ENCODE measurements at regions not wholly inside any gene's neighbourhood (a gene's known extent, or its start where the extent isn't known, plus 50 kb on each side); places are given as distances from the start of the nearest gene placed in this dataset.

- Histone ChIP-seq H3K9ac (no peak overlapping the region), H3K4me3 (ENCODE audit: low read depth in 2 of 2, low read length in 1 of 2) (no peak overlapping the region), H4K20me1 (ENCODE audit: insufficient read depth) (no peaks in the 10 kb centered on the region), H3K79me2 (ENCODE audit: insufficient read depth) (no peaks in the 10 kb centered on the region), H3K9me3 (no peaks in the 10 kb centered on the region), H3F3A (replicated peaks; ENCODE audit: insufficient read depth) (no peaks in the 10 kb centered on the region), H3K27ac (ENCODE audit: low read depth in 2 of 2, low read length in 1 of 2) (no peak overlapping the region), H3K9me2 (no peaks in the 10 kb centered on the region), H3K36me3 (replicated peaks in 1 of 2; ENCODE audit: control insufficient read depth in 1 of 2, insufficient read depth in 2 of 2, low read length in 1 of 2) (no peaks in the 10 kb centered on the region), H3K4me2 (no peak overlapping the region), H2AFZ (ENCODE audit: low read depth) (no peak overlapping the region), H3K4me1 (ENCODE audit: control insufficient read depth in 1 of 2, insufficient read depth in 2 of 2, low read depth in 1 of 2, low read length in 1 of 2) (no peaks in the 10 kb centered on the region), H3K27me3 (ENCODE audit: insufficient read depth) (no peaks in the 10 kb centered on the region)
- POLR2A ChIA-PET = no interaction called here
- CTCF ChIA-PET = no interaction called here
- DNase-seq = no peak
- 50% methylated on average over 9 of the region's 24 CpGs for WGBS (ENCODE audit: low lambda C conversion rate)
- TF ChIP-seq PBX3 (IDR thresholded peaks at IDR 0.05) = no peak
- TF ChIP-seq POLR2AphosphoS5 (IDR thresholded peaks at IDR 0.05; ENCODE audit: low read depth, low read length) = no peak
- TF ChIP-seq, protein P1, sequence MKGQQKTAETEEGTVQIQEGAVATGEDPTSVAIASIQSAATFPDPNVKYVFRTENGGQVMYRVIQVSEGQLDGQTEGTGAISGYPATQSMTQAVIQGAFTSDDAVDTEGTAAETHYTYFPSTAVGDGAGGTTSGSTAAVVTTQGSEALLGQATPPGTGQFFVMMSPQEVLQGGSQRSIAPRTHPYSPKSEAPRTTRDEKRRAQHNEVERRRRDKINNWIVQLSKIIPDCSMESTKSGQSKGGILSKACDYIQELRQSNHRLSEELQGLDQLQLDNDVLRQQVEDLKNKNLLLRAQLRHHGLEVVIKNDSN (IDR thresholded peaks at IDR 0.05; ENCODE audit: borderline replicate concordance, low read depth) = no peak
- TF ChIP-seq, protein P2, sequence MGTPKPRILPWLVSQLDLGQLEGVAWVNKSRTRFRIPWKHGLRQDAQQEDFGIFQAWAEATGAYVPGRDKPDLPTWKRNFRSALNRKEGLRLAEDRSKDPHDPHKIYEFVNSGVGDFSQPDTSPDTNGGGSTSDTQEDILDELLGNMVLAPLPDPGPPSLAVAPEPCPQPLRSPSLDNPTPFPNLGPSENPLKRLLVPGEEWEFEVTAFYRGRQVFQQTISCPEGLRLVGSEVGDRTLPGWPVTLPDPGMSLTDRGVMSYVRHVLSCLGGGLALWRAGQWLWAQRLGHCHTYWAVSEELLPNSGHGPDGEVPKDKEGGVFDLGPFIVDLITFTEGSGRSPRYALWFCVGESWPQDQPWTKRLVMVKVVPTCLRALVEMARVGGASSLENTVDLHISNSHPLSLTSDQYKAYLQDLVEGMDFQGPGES (IDR thresholded peaks at IDR 0.05; ENCODE audit: low read depth, low read length) = no peak
- TF ChIP-seq MXI1 (IDR thresholded peaks at IDR 0.05; ENCODE audit: low read depth, low read length) = no peak
- no peak for TF ChIP-seq EZH2phosphoT487 (IDR thresholded peaks at IDR 0.05; ENCODE audit: borderline replicate concordance, low read depth)
- no peak for TF ChIP-seq USF2 (IDR thresholded peaks at IDR 0.05; ENCODE audit: borderline replicate concordance, low read depth, low read length)
- no peak for TF ChIP-seq REST (IDR thresholded peaks at IDR 0.05; ENCODE audit: low read depth, low read length)
- TF ChIP-seq RAD21 (IDR thresholded peaks at IDR 0.05; ENCODE audit: low read length) = no peak
- no peak for TF ChIP-seq SIN3A (IDR thresholded peaks at IDR 0.05; ENCODE audit: borderline replicate concordance, low read depth, low read length)
- TF ChIP-seq GABPA (IDR thresholded peaks at IDR 0.05; ENCODE audit: low read depth) = no peak
- TF ChIP-seq TAF1 (IDR thresholded peaks at IDR 0.05; ENCODE audit: borderline replicate concordance, low read depth, low read length) = no peak
- TF ChIP-seq SMC3 (IDR thresholded peaks at IDR 0.05; ENCODE audit: low read depth, low read length) = no peak
- TF ChIP-seq ZBTB33 (IDR thresholded peaks at IDR 0.05; ENCODE audit: borderline replicate concordance, low read depth) = no peak
- no peak for TF ChIP-seq MAX (IDR thresholded peaks at IDR 0.05; ENCODE audit: low read depth)
Observed at GRCh38 chr18:76759056-76759455, 63.3 kb upstream of the ZNF236 start.

Data from SK-N-SH (cell line).